ENCODE measurements at regions not wholly inside any gene's neighbourhood (a gene's known extent, or its start where the extent isn't known, plus 50 kb on each side); places are given as distances from the start of the nearest gene placed in this dataset.

DNA sequence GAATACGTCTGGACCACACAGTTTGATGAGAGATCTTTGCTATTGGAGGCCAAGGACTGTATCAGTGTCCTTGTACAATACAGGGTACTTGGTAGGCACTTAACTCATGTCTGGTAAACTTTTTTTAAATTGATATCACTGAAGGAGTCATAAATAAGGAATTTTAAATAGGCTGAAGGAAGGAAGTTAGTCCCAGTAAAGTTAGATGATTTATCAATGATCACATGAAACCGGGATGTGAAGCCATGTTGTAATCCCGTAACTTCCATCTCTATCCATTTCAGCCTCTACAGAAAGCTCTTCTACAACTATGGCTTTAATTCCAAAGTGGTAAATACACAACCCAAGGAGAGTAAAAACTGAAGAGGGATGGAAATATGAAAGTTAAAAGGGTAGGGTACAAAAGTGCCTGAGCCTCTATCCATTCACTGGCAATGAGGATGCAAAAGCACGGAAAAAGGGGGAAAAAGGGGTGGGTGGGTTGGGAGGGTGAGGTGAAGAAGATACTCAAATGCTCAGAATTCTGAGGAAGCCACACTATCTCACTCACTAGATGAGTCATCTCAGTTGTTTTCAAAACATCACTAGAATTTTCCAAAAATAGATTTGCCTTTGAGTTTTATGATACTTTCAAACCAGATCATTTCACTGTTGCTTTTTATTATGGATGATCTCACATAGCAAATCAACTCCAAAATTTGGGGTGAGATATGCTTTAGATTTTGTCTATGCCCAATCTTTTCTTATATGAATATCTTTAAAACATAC lies 1053.5 kb downstream of the NR2F1-AS1 start:
- ChIA-PET POLR2A (no interaction called here), CTCF (no interaction called here)

More for the DNA sequence above, 1053.5 kb downstream of the NR2F1-AS1 start:
- H3K4me1 Mint-ChIP-seq = no peaks in the 10 kb centered on the region
- H3K4me3 Mint-ChIP-seq = no peak overlapping the region
- TF ChIP-seq MYBL2 (CRISPR knock-in tag; IDR thresholded peaks at IDR 0.05) (no peak), SMAD4 (CRISPR knock-in tag; IDR thresholded peaks at IDR 0.05) (no peak), ETV6 (CRISPR knock-in tag; IDR thresholded peaks at IDR 0.05) (no peak), RELA (CRISPR knock-in tag; IDR thresholded peaks at IDR 0.05; ENCODE audit: borderline replicate concordance) (no peak), EMX1 (CRISPR knock-in tag; IDR thresholded peaks at IDR 0.05) (no peak), NR3C1 (CRISPR knock-in tag; conservative IDR thresholded peaks at IDR 0.05; ENCODE audit: low read depth) (no peak), CBFB (CRISPR knock-in tag; IDR thresholded peaks at IDR 0.05; ENCODE audit: low read depth) (no peak), KAT7 (CRISPR knock-in tag; IDR thresholded peaks at IDR 0.05; ENCODE audit: borderline replicate concordance) (no peak), NFE2L1 (CRISPR knock-in tag; IDR thresholded peaks at IDR 0.05) (no peak), ZNF671 (CRISPR knock-in tag; IDR thresholded peaks at IDR 0.05) (no peak), SOX15 (CRISPR knock-in tag; IDR thresholded peaks at IDR 0.05) (no peak)
- TF ChIP-seq, protein P1, sequence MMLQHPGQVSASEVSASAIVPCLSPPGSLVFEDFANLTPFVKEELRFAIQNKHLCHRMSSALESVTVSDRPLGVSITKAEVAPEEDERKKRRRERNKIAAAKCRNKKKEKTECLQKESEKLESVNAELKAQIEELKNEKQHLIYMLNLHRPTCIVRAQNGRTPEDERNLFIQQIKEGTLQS (CRISPR knock-in tag; conservative IDR thresholded peaks at IDR 0.05) = no peak
- TF ChIP-seq, protein P2, sequence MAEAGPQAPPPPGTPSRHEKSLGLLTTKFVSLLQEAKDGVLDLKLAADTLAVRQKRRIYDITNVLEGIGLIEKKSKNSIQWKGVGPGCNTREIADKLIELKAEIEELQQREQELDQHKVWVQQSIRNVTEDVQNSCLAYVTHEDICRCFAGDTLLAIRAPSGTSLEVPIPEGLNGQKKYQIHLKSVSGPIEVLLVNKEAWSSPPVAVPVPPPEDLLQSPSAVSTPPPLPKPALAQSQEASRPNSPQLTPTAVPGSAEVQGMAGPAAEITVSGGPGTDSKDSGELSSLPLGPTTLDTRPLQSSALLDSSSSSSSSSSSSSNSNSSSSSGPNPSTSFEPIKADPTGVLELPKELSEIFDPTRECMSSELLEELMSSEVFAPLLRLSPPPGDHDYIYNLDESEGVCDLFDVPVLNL (CRISPR knock-in tag; IDR thresholded peaks at IDR 0.05; ENCODE audit: borderline replicate concordance, low read depth) = no peak
- TF ChIP-seq, protein P3, sequence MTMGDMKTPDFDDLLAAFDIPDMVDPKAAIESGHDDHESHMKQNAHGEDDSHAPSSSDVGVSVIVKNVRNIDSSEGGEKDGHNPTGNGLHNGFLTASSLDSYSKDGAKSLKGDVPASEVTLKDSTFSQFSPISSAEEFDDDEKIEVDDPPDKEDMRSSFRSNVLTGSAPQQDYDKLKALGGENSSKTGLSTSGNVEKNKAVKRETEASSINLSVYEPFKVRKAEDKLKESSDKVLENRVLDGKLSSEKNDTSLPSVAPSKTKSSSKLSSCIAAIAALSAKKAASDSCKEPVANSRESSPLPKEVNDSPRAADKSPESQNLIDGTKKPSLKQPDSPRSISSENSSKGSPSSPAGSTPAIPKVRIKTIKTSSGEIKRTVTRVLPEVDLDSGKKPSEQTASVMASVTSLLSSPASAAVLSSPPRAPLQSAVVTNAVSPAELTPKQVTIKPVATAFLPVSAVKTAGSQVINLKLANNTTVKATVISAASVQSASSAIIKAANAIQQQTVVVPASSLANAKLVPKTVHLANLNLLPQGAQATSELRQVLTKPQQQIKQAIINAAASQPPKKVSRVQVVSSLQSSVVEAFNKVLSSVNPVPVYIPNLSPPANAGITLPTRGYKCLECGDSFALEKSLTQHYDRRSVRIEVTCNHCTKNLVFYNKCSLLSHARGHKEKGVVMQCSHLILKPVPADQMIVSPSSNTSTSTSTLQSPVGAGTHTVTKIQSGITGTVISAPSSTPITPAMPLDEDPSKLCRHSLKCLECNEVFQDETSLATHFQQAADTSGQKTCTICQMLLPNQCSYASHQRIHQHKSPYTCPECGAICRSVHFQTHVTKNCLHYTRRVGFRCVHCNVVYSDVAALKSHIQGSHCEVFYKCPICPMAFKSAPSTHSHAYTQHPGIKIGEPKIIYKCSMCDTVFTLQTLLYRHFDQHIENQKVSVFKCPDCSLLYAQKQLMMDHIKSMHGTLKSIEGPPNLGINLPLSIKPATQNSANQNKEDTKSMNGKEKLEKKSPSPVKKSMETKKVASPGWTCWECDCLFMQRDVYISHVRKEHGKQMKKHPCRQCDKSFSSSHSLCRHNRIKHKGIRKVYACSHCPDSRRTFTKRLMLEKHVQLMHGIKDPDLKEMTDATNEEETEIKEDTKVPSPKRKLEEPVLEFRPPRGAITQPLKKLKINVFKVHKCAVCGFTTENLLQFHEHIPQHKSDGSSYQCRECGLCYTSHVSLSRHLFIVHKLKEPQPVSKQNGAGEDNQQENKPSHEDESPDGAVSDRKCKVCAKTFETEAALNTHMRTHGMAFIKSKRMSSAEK (CRISPR knock-in tag; IDR thresholded peaks at IDR 0.05; ENCODE audit: borderline replicate concordance) = no peak
- TF ChIP-seq, protein P4, sequence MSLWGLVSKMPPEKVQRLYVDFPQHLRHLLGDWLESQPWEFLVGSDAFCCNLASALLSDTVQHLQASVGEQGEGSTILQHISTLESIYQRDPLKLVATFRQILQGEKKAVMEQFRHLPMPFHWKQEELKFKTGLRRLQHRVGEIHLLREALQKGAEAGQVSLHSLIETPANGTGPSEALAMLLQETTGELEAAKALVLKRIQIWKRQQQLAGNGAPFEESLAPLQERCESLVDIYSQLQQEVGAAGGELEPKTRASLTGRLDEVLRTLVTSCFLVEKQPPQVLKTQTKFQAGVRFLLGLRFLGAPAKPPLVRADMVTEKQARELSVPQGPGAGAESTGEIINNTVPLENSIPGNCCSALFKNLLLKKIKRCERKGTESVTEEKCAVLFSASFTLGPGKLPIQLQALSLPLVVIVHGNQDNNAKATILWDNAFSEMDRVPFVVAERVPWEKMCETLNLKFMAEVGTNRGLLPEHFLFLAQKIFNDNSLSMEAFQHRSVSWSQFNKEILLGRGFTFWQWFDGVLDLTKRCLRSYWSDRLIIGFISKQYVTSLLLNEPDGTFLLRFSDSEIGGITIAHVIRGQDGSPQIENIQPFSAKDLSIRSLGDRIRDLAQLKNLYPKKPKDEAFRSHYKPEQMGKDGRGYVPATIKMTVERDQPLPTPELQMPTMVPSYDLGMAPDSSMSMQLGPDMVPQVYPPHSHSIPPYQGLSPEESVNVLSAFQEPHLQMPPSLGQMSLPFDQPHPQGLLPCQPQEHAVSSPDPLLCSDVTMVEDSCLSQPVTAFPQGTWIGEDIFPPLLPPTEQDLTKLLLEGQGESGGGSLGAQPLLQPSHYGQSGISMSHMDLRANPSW (CRISPR knock-in tag; conservative IDR thresholded peaks at IDR 0.05; ENCODE audit: low read depth) = no peak
- TF ChIP-seq, protein P5, sequence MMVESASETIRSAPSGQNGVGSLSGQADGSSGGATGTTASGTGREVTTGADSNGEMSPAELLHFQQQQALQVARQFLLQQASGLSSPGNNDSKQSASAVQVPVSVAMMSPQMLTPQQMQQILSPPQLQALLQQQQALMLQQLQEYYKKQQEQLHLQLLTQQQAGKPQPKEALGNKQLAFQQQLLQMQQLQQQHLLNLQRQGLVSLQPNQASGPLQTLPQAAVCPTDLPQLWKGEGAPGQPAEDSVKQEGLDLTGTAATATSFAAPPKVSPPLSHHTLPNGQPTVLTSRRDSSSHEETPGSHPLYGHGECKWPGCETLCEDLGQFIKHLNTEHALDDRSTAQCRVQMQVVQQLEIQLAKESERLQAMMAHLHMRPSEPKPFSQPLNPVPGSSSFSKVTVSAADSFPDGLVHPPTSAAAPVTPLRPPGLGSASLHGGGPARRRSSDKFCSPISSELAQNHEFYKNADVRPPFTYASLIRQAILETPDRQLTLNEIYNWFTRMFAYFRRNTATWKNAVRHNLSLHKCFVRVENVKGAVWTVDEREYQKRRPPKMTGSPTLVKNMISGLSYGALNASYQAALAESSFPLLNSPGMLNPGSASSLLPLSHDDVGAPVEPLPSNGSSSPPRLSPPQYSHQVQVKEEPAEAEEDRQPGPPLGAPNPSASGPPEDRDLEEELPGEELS (CRISPR knock-in tag; IDR thresholded peaks at IDR 0.05) = no peak
- TF ChIP-seq, protein P6, sequence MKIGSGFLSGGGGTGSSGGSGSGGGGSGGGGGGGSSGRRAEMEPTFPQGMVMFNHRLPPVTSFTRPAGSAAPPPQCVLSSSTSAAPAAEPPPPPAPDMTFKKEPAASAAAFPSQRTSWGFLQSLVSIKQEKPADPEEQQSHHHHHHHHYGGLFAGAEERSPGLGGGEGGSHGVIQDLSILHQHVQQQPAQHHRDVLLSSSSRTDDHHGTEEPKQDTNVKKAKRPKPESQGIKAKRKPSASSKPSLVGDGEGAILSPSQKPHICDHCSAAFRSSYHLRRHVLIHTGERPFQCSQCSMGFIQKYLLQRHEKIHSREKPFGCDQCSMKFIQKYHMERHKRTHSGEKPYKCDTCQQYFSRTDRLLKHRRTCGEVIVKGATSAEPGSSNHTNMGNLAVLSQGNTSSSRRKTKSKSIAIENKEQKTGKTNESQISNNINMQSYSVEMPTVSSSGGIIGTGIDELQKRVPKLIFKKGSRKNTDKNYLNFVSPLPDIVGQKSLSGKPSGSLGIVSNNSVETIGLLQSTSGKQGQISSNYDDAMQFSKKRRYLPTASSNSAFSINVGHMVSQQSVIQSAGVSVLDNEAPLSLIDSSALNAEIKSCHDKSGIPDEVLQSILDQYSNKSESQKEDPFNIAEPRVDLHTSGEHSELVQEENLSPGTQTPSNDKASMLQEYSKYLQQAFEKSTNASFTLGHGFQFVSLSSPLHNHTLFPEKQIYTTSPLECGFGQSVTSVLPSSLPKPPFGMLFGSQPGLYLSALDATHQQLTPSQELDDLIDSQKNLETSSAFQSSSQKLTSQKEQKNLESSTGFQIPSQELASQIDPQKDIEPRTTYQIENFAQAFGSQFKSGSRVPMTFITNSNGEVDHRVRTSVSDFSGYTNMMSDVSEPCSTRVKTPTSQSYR (CRISPR knock-in tag; IDR thresholded peaks at IDR 0.05) = no peak
- no peaks in the 10 kb centered on the region for H3K36me3 Mint-ChIP-seq
- H3K27ac Mint-ChIP-seq = no peak overlapping the region
- no peak for ATAC-seq
- no peak for DNase-seq (ENCODE audit: low spot score)
- no peaks in the 10 kb centered on the region for H3K27me3 Mint-ChIP-seq (ENCODE audit: low read depth)
- no peaks in the 10 kb centered on the region for H3K9me3 Mint-ChIP-seq
